ENCODE measurements at regions not wholly inside any gene's neighbourhood (a gene's known extent, or its start where the extent isn't known, plus 50 kb on each side); places are given as distances from the start of the nearest gene placed in this dataset.

GRCh38 chr16:87227296-87227951, 89.8 kb downstream of the C16orf95 start (continued):
- TF ChIP-seq, protein P1, sequence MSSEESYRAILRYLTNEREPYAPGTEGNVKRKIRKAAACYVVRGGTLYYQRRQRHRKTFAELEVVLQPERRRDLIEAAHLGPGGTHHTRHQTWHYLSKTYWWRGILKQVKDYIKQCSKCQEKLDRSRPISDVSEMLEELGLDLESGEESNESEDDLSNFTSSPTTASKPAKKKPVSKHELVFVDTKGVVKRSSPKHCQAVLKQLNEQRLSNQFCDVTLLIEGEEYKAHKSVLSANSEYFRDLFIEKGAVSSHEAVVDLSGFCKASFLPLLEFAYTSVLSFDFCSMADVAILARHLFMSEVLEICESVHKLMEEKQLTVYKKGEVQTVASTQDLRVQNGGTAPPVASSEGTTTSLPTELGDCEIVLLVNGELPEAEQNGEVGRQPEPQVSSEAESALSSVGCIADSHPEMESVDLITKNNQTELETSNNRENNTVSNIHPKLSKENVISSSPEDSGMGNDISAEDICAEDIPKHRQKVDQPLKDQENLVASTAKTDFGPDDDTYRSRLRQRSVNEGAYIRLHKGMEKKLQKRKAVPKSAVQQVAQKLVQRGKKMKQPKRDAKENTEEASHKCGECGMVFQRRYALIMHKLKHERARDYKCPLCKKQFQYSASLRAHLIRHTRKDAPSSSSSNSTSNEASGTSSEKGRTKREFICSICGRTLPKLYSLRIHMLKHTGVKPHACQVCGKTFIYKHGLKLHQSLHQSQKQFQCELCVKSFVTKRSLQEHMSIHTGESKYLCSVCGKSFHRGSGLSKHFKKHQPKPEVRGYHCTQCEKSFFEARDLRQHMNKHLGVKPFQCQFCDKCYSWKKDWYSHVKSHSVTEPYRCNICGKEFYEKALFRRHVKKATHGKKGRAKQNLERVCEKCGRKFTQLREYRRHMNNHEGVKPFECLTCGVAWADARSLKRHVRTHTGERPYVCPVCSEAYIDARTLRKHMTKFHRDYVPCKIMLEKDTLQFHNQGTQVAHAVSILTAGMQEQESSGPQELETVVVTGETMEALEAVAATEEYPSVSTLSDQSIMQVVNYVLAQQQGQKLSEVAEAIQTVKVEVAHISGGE (tag by site-specific recombination; conservative IDR thresholded peaks at IDR 0.05; ENCODE audit: low read depth), result no peak
- TF ChIP-seq SP2 (tag by site-specific recombination; IDR thresholded peaks at IDR 0.05), result no peak
- TF ChIP-seq, protein P2, sequence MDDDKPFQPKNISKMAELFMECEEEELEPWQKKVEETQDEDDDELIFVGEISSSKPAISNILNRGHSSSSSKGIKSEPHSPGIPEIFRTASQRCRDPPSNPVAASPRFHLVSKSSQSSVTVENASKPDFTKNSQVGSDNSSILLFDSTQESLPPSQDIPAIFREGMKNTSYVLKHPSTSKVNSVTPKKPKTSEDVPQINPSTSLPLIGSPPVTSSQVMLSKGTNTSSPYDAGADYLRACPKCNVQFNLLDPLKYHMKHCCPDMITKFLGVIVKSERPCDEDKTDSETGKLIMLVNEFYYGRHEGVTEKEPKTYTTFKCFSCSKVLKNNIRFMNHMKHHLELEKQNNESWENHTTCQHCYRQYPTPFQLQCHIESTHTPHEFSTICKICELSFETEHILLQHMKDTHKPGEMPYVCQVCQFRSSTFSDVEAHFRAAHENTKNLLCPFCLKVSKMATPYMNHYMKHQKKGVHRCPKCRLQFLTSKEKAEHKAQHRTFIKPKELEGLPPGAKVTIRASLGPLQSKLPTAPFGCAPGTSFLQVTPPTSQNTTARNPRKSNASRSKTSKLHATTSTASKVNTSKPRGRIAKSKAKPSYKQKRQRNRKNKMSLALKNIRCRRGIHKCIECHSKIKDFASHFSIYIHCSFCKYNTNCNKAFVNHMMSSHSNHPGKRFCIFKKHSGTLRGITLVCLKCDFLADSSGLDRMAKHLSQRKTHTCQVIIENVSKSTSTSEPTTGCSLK (tag by site-specific recombination; IDR thresholded peaks at IDR 0.05), result no peak
- no peak for TF ChIP-seq TCF7L2 (IDR thresholded peaks at IDR 0.05; ENCODE audit: borderline replicate concordance, low read depth, low read length)
- TF ChIP-seq ZNF169 (tag by site-specific recombination; IDR thresholded peaks at IDR 0.05), result no peak
- TF ChIP-seq OSR2 (tag by site-specific recombination; IDR thresholded peaks at IDR 0.05), result no peak
- no peak for TF ChIP-seq FEZF1 (tag by site-specific recombination; IDR thresholded peaks at IDR 0.05)

DNA sequence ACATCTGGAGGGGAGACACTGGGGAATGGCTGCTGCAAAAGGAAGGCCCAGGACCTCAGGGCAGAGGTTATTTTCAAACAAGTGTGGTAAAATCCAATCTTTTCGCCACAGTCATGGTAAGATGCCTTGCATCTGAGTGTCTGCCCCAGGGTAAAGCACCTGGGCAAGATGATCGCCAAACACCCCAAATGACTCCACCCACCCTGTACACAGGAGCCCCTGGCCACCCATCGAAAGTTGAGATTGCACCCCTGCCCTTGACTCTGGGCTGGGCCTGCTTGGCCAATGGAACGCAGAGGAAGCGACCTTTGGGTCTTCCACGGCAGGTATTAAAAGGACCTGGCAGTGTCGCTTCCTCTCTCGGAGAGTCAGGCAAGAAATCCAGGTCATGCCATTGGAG, 88.8 kb downstream of the C16orf95 start:
- Histone ChIP-seq H3K4me1 (ENCODE audit: control insufficient read depth, insufficient read depth, low read length) (no peaks in the 10 kb centered on the region), H3K4me3 (ENCODE audit: low read depth, low read length) (no peak overlapping the region), H3K36me3 (ENCODE audit: control insufficient read depth in 2 of 2, insufficient read depth in 1 of 2, low read length in 2 of 2) (no peaks in the 10 kb centered on the region), H3K9me3 (ENCODE audit: control insufficient read depth, insufficient read depth, low read depth, low read length) (no peaks in the 10 kb centered on the region), H3K27ac (ENCODE audit: extremely low read depth, low read depth, low read length) (no peak overlapping the region)
- POLR2A ChIA-PET, result no interaction called here
- CTCF ChIA-PET, result no interaction called here
- TF ChIP-seq ZNF555 (tag by site-specific recombination; conservative IDR thresholded peaks at IDR 0.05), result no peak
- no peak for TF ChIP-seq ZNF184 (tag by site-specific recombination; IDR thresholded peaks at IDR 0.05)
- TF ChIP-seq ZFHX2 (tag by site-specific recombination; conservative IDR thresholded peaks at IDR 0.05), result no peak
- no peak for TF ChIP-seq ZNF239 (tag by site-specific recombination; IDR thresholded peaks at IDR 0.05)
- TF ChIP-seq, protein P2 (tag by site-specific recombination; IDR thresholded peaks at IDR 0.05), result no peak
- no peak for TF ChIP-seq GLI2 (tag by site-specific recombination; IDR thresholded peaks at IDR 0.05; ENCODE audit: borderline replicate concordance, low read depth)
- no peak for TF ChIP-seq ELK4 (IDR thresholded peaks at IDR 0.05; ENCODE audit: borderline replicate concordance, low read depth, low read length)
- TF ChIP-seq ZNF843 (tag by site-specific recombination; IDR thresholded peaks at IDR 0.05), result no peak
- TF ChIP-seq ZNF302 (tag by site-specific recombination; IDR thresholded peaks at IDR 0.05; ENCODE audit: low read depth), result no peak
- TF ChIP-seq ZNF610 (tag by site-specific recombination; IDR thresholded peaks at IDR 0.05; ENCODE audit: borderline replicate concordance), result no peak
- TF ChIP-seq, protein P3, sequence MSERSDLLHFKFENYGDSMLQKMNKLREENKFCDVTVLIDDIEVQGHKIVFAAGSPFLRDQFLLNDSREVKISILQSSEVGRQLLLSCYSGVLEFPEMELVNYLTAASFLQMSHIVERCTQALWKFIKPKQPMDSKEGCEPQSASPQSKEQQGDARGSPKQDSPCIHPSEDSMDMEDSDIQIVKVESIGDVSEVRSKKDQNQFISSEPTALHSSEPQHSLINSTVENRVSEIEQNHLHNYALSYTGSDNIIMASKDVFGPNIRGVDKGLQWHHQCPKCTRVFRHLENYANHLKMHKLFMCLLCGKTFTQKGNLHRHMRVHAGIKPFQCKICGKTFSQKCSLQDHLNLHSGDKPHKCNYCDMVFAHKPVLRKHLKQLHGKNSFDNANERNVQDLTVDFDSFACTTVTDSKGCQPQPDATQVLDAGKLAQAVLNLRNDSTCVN (tag by site-specific recombination; optimal IDR thresholded peaks at IDR 0.05), result no peak
- TF ChIP-seq ZNF654 (tag by site-specific recombination; IDR thresholded peaks at IDR 0.05; ENCODE audit: low read depth), result no peak
- TF ChIP-seq, protein P4, sequence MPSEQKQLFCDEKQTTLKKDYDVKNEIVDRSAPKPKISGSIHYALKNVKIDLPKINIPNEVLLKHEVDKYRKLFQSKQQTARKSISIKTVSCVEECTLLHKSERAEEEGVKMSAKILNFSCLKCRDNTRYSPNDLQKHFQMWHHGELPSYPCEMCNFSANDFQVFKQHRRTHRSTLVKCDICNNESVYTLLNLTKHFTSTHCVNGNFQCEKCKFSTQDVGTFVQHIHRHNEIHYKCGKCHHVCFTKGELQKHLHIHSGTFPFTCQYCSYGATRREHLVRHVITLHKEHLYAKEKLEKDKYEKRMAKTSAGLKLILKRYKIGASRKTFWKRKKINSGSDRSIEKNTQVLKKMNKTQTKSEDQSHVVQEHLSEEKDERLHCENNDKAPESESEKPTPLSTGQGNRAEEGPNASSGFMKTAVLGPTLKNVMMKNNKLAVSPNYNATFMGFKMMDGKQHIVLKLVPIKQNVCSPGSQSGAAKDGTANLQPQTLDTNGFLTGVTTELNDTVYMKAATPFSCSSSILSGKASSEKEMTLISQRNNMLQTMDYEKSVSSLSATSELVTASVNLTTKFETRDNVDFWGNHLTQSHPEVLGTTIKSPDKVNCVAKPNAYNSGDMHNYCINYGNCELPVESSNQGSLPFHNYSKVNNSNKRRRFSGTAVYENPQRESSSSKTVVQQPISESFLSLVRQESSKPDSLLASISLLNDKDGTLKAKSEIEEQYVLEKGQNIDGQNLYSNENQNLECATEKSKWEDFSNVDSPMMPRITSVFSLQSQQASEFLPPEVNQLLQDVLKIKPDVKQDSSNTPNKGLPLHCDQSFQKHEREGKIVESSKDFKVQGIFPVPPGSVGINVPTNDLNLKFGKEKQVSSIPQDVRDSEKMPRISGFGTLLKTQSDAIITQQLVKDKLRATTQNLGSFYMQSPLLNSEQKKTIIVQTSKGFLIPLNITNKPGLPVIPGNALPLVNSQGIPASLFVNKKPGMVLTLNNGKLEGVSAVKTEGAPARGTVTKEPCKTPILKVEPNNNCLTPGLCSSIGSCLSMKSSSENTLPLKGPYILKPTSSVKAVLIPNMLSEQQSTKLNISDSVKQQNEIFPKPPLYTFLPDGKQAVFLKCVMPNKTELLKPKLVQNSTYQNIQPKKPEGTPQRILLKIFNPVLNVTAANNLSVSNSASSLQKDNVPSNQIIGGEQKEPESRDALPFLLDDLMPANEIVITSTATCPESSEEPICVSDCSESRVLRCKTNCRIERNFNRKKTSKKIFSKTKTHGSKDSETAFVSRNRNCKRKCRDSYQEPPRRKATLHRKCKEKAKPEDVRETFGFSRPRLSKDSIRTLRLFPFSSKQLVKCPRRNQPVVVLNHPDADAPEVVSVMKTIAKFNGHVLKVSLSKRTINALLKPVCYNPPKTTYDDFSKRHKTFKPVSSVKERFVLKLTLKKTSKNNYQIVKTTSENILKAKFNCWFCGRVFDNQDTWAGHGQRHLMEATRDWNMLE (tag by site-specific recombination; conservative IDR thresholded peaks at IDR 0.05; ENCODE audit: low read depth), result no peak
- no peak for TF ChIP-seq ZNF112 (tag by site-specific recombination; IDR thresholded peaks at IDR 0.05)
- TF ChIP-seq FEZF1 (tag by site-specific recombination; IDR thresholded peaks at IDR 0.05), result no peak
